ENCODE measurements at regions not wholly inside any gene's neighbourhood (a gene's known extent, or its start where the extent isn't known, plus 50 kb on each side); places are given as distances from the start of the nearest gene placed in this dataset.

GRCh38 chr3:42012383-42012934 lies 50.6 kb upstream of the ULK4 start:
- Histone ChIP-seq H3K4me3 (ENCODE audit: low read depth in 1 of 2, low read length in 1 of 2) (peak overlapping the region; percentile 71 to 95), H3K27ac (peak overlapping the region; percentile 95), H3K9me3 (no peaks in the 10 kb centered on the region), H3K4me1 (ENCODE audit: control insufficient read depth in 1 of 2, insufficient read depth in 1 of 2, low read depth in 1 of 2, low read length in 1 of 2) (peaks cover 22 to 26% of the 10 kb centered on the region in 2 experiments), H3K36me3 (no peaks in the 10 kb centered on the region), H3K27me3 (no peaks in the 10 kb centered on the region)
- no peak for TF ChIP-seq CTCF (IDR thresholded peaks at IDR 0.05)
